ENCODE measurements at regions not wholly inside any gene's neighbourhood (a gene's known extent, or its start where the extent isn't known, plus 50 kb on each side); places are given as distances from the start of the nearest gene placed in this dataset.

DNA sequence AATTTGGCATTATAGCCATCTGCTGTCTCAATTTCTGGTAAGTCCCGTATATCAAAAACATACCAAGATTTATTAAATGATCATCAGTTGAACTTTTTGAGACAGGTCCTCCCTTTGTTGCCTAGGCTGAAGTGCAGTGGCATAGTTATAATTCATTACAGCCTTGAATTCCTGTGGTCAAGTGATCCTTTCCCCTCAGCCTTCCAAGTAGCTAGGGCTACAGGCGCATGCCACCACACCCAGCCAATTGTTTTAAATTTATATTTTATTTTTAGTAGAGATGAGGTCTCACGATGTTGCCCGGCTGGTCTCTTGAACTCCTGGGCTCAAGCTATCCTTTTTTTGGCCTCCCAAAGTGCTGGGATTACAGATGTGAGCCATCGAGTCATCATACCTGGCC, 418.9 kb downstream of the ARHGEF28 start:
- no peaks in the 10 kb centered on the region for H3K9me3 ChIP-seq (ENCODE audit: control insufficient read depth in 1 of 2, insufficient read depth in 1 of 2, low read depth in 1 of 2, low read length in 2 of 2)
- H4K20me1 ChIP-seq (ENCODE audit: insufficient read depth): no peaks in the 10 kb centered on the region
- BruUV-seq (replicated peaks): no TSS peak
- H2AFZ ChIP-seq (ENCODE audit: low read depth, low read length, poor library complexity, severe bottlenecking): no peak overlapping the region
- H3K9me2 ChIP-seq (ENCODE audit: insufficient read depth): no peaks in the 10 kb centered on the region
- intact Hi-C loops (cut with micrococcal nuclease): no loop called here
- H3K36me3 ChIP-seq (ENCODE audit: control insufficient read depth in 1 of 2, insufficient read depth in 2 of 2, low read length in 2 of 2): no peaks in the 10 kb centered on the region
- no peak for DNase-seq (ENCODE audit: low read depth, low spot score)
- no peaks in the 10 kb centered on the region for H3K27me3 ChIP-seq (ENCODE audit: insufficient read depth, low read length)
- H3K4me3 ChIP-seq (replicated peaks in 1 of 2; ENCODE audit: low read depth in 1 of 2, low read length in 2 of 2): no peak overlapping the region
- no peak overlapping the region for H3K9ac ChIP-seq (ENCODE audit: low read length)
- H3K4me1 ChIP-seq (ENCODE audit: control insufficient read depth in 1 of 2, insufficient read depth in 2 of 2, low read length in 2 of 2): 0 out of 4 replicates have a peak, but pooled peaks cover 3% of the 10 kb centered on the region in 2 experiments
- H3K27ac ChIP-seq (ENCODE audit: low read depth, low read length): no peak overlapping the region
- ATAC-seq: no peak
- no peak overlapping the region for H3K4me2 ChIP-seq (ENCODE audit: low read length)
- ChIA-PET POLR2A (no interaction called here), CTCF (no interaction called here), RAD21 (ENCODE audit: low non-redundant PET in 1 of 2, low total read pairs in 2 of 2, uncharacterized antibody in 2 of 2, unreplicated experiment in 2 of 2) (no interaction called here)
- no peaks in the 10 kb centered on the region for H3K79me2 ChIP-seq (ENCODE audit: insufficient read depth, low read length)
- TF ChIP-seq EZH2 (IDR thresholded peaks at IDR 0.05): no peak
- TF ChIP-seq RAD21 (IDR thresholded peaks at IDR 0.05; ENCODE audit: low read depth): no peak
- no peak for TF ChIP-seq FOSL1 (IDR thresholded peaks at IDR 0.05; ENCODE audit: low read depth)
- no peak for TF ChIP-seq CEBPB (IDR thresholded peaks at IDR 0.05; ENCODE audit: low read depth)
- TF ChIP-seq TCF7L2 (IDR thresholded peaks at IDR 0.05; ENCODE audit: borderline replicate concordance, extremely low read depth, insufficient read depth, insufficient read length): no peak
- TF ChIP-seq SRF (IDR thresholded peaks at IDR 0.05; ENCODE audit: low read depth): no peak
- TF ChIP-seq POLR2AphosphoS5 (IDR thresholded peaks at IDR 0.05; ENCODE audit: low read depth, low read length): no peak
- TF ChIP-seq SIN3A (IDR thresholded peaks at IDR 0.05; ENCODE audit: low read depth): no peak
- TF ChIP-seq, protein P1, sequence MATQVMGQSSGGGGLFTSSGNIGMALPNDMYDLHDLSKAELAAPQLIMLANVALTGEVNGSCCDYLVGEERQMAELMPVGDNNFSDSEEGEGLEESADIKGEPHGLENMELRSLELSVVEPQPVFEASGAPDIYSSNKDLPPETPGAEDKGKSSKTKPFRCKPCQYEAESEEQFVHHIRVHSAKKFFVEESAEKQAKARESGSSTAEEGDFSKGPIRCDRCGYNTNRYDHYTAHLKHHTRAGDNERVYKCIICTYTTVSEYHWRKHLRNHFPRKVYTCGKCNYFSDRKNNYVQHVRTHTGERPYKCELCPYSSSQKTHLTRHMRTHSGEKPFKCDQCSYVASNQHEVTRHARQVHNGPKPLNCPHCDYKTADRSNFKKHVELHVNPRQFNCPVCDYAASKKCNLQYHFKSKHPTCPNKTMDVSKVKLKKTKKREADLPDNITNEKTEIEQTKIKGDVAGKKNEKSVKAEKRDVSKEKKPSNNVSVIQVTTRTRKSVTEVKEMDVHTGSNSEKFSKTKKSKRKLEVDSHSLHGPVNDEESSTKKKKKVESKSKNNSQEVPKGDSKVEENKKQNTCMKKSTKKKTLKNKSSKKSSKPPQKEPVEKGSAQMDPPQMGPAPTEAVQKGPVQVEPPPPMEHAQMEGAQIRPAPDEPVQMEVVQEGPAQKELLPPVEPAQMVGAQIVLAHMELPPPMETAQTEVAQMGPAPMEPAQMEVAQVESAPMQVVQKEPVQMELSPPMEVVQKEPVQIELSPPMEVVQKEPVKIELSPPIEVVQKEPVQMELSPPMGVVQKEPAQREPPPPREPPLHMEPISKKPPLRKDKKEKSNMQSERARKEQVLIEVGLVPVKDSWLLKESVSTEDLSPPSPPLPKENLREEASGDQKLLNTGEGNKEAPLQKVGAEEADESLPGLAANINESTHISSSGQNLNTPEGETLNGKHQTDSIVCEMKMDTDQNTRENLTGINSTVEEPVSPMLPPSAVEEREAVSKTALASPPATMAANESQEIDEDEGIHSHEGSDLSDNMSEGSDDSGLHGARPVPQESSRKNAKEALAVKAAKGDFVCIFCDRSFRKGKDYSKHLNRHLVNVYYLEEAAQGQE (IDR thresholded peaks at IDR 0.05; ENCODE audit: low read depth): no peak
- TF ChIP-seq EZH2phosphoT487 (IDR thresholded peaks at IDR 0.05; ENCODE audit: borderline replicate concordance): no peak
- TF ChIP-seq JUND (IDR thresholded peaks at IDR 0.05): no peak
- TF ChIP-seq, protein P2, sequence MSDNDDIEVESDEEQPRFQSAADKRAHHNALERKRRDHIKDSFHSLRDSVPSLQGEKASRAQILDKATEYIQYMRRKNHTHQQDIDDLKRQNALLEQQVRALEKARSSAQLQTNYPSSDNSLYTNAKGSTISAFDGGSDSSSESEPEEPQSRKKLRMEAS (IDR thresholded peaks at IDR 0.05): no peak
- no peak for TF ChIP-seq YY1 (IDR thresholded peaks at IDR 0.05; ENCODE audit: extremely low read depth, insufficient replicate concordance, low read depth, low read length)
- TF ChIP-seq EGR1 (IDR thresholded peaks at IDR 0.05; ENCODE audit: low read depth): no peak
- TF ChIP-seq ZFX (IDR thresholded peaks at IDR 0.05): no peak
- TF ChIP-seq, protein P3, sequence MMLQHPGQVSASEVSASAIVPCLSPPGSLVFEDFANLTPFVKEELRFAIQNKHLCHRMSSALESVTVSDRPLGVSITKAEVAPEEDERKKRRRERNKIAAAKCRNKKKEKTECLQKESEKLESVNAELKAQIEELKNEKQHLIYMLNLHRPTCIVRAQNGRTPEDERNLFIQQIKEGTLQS (IDR thresholded peaks at IDR 0.05): no peak
- TF ChIP-seq CBX3 (IDR thresholded peaks at IDR 0.05; ENCODE audit: low read depth): no peak
- TF ChIP-seq ZNF274 (IDR thresholded peaks at IDR 0.05; ENCODE audit: low read depth, low read length): no peak
- TF ChIP-seq, protein P4, sequence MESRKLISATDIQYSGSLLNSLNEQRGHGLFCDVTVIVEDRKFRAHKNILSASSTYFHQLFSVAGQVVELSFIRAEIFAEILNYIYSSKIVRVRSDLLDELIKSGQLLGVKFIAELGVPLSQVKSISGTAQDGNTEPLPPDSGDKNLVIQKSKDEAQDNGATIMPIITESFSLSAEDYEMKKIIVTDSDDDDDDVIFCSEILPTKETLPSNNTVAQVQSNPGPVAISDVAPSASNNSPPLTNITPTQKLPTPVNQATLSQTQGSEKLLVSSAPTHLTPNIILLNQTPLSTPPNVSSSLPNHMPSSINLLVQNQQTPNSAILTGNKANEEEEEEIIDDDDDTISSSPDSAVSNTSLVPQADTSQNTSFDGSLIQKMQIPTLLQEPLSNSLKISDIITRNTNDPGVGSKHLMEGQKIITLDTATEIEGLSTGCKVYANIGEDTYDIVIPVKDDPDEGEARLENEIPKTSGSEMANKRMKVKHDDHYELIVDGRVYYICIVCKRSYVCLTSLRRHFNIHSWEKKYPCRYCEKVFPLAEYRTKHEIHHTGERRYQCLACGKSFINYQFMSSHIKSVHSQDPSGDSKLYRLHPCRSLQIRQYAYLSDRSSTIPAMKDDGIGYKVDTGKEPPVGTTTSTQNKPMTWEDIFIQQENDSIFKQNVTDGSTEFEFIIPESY (IDR thresholded peaks at IDR 0.05; ENCODE audit: extremely low read depth, insufficient replicate concordance, low read length): no peak
